ENCODE measurements at regions not wholly inside any gene's neighbourhood (a gene's known extent, or its start where the extent isn't known, plus 50 kb on each side); places are given as distances from the start of the nearest gene placed in this dataset.

GRCh38 chr14:85118274-85118673 is 411.7 kb upstream of the FLRT2 start:
- TF ChIP-seq CTCF (IDR thresholded peaks at IDR 0.05) (no peak), TCF7L2 (IDR thresholded peaks at IDR 0.05; ENCODE audit: low read depth, low read length) (no peak), POLR2AphosphoS5 (IDR thresholded peaks at IDR 0.05; ENCODE audit: low read depth, low read length) (no peak), SIN3A (IDR thresholded peaks at IDR 0.05; ENCODE audit: borderline replicate concordance, insufficient read depth, low read depth, low read length) (no peak), REST (IDR thresholded peaks at IDR 0.05; ENCODE audit: insufficient read depth in 1 of 2, low read depth in 2 of 2, low read length in 1 of 2) (no peak)
